Ishikawa (cell line): ENCODE measurements at regions not wholly inside any gene's neighbourhood (a gene's known extent, or its start where the extent isn't known, plus 50 kb on each side); places are given as distances from the start of the nearest gene placed in this dataset.

ENCODE experiments used
- CEBPB ChIP-seq: IDR thresholded peaks from 2 replicates; pipeline ENCODE4 v1.6.1; 2012
- CREB1 ChIP-seq: IDR thresholded peaks from 2 replicates; pipeline ENCODE4 v1.6.1; 2012; ENCODE audit warnings: low read depth
- EGR1 ChIP-seq: IDR thresholded peaks from 2 replicates; pipeline ENCODE4 v1.6.1; 2012
- EP300 ChIP-seq: IDR thresholded peaks from 2 replicates; pipeline ENCODE4 v1.6.1; 2012; ENCODE audit warnings: borderline replicate concordance
- FOXM1 ChIP-seq: IDR thresholded peaks from 2 replicates; pipeline ENCODE4 v1.6.1; 2012; ENCODE audit warnings: low read depth, borderline replicate concordance
- NFIC ChIP-seq: IDR thresholded peaks from 2 replicates; pipeline ENCODE4 v1.6.1; 2012
- RAD21 ChIP-seq: IDR thresholded peaks from 2 replicates; pipeline ENCODE4 v1.6.1; 2012; ENCODE audit warnings: low read depth
- TAF1 ChIP-seq: IDR thresholded peaks from 2 replicates; pipeline ENCODE4 v1.6.1; 2012; ENCODE audit warnings: low read depth, mild to moderate bottlenecking
- TCF12 ChIP-seq: IDR thresholded peaks from 2 replicates; pipeline ENCODE4 v1.6.1; 2012; ENCODE audit warnings: low read depth
- TEAD4 ChIP-seq: IDR thresholded peaks from 2 replicates; pipeline ENCODE4 v1.6.1; 2012
- USF1 ChIP-seq: IDR thresholded peaks from 2 replicates; pipeline ENCODE4 v1.6.1; 2012
- YY1 ChIP-seq: IDR thresholded peaks from 2 replicates; pipeline ENCODE4 v1.6.1; 2012; ENCODE audit warnings: low read depth
- ZBTB7A ChIP-seq: IDR thresholded peaks from 2 replicates; pipeline ENCODE4 v1.6.1; 2012; ENCODE audit warnings: low read depth
- TF ChIP-seq, protein P1 (sequence below): IDR thresholded peaks from 2 replicates; pipeline ENCODE4 v1.6.1; 2012
- TF ChIP-seq, protein P2 (sequence below): IDR thresholded peaks from 2 replicates; pipeline ENCODE4 v1.6.1; 2012; ENCODE audit warnings: low read depth, mild to moderate bottlenecking

DNA sequence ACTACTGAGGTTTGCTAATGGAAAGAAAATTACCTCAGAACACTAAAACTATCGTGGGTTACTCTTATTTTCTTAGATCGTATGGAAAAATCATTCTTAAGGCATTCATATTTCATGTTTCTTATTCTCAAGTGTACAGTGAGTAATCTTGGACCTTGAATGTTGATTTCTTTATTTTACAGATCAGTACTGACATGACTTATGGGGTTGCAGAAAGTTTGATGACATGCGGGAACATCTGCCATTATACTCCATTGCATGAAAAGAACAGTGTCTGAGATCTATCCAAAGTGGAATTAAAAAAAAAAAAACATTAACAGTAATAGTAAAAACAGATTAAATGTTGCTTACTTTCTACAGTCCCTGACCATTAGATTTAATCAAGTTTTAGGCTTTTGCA is 1290.2 kb upstream of the WWC1 start:
- TF ChIP-seq YY1 (no peak), NFIC (no peak), USF1 (no peak), ZBTB7A (no peak), EP300 (no peak), TAF1 (no peak), CEBPB (no peak), RAD21 (no peak), FOXM1 (no peak), TEAD4 (no peak), EGR1 (no peak), TCF12 (no peak), CREB1 (no peak)
- TF ChIP-seq, protein P1, sequence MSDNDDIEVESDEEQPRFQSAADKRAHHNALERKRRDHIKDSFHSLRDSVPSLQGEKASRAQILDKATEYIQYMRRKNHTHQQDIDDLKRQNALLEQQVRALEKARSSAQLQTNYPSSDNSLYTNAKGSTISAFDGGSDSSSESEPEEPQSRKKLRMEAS, result no peak
- TF ChIP-seq, protein P2, sequence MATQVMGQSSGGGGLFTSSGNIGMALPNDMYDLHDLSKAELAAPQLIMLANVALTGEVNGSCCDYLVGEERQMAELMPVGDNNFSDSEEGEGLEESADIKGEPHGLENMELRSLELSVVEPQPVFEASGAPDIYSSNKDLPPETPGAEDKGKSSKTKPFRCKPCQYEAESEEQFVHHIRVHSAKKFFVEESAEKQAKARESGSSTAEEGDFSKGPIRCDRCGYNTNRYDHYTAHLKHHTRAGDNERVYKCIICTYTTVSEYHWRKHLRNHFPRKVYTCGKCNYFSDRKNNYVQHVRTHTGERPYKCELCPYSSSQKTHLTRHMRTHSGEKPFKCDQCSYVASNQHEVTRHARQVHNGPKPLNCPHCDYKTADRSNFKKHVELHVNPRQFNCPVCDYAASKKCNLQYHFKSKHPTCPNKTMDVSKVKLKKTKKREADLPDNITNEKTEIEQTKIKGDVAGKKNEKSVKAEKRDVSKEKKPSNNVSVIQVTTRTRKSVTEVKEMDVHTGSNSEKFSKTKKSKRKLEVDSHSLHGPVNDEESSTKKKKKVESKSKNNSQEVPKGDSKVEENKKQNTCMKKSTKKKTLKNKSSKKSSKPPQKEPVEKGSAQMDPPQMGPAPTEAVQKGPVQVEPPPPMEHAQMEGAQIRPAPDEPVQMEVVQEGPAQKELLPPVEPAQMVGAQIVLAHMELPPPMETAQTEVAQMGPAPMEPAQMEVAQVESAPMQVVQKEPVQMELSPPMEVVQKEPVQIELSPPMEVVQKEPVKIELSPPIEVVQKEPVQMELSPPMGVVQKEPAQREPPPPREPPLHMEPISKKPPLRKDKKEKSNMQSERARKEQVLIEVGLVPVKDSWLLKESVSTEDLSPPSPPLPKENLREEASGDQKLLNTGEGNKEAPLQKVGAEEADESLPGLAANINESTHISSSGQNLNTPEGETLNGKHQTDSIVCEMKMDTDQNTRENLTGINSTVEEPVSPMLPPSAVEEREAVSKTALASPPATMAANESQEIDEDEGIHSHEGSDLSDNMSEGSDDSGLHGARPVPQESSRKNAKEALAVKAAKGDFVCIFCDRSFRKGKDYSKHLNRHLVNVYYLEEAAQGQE, result no peak

DNA sequence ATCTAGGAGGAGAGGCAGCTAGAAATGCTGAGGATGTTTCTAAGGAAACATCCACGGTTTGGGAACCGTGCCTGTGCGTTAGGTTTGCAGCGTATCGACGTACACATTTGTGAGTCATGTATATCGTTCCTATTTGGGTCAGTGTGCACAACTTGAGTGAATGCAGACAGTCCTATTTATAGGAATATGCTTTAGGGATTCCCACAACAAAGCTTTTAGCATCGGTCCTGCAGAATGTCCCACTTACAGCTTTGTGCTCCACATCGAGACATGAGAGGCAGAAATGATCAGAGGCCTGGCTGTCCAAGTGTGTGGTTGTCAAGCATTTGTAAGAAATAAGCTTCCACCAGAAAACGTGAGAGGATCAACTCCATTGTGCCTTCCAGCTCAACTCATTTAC is 1282.7 kb upstream of the WWC1 start:
- TF ChIP-seq, protein P1, result no peak
- TF ChIP-seq EP300 (no peak), TCF12 (no peak), YY1 (no peak), FOXM1 (no peak), NFIC (no peak)
- TF ChIP-seq, protein P2, result no peak

GRCh38 chr5:167011196-167011595 is 1280.2 kb upstream of the WWC1 start:
- no peak for TF ChIP-seq FOXM1
- TF ChIP-seq, protein P1, result no peak
- no peak for TF ChIP-seq EP300
- no peak for TF ChIP-seq TAF1
- no peak for TF ChIP-seq CEBPB
- TF ChIP-seq, protein P2, result no peak
- TF ChIP-seq YY1, result no peak
- TF ChIP-seq ZBTB7A, result no peak
- no peak for TF ChIP-seq EGR1
- TF ChIP-seq CREB1, result no peak

- TF ChIP-seq NFIC (no peak), CREB1 (no peak), YY1 (no peak), ZBTB7A (no peak), TCF12 (no peak), RAD21 (no peak), USF1 (no peak), CEBPB (no peak), TEAD4 (no peak), EP300 (no peak)
- TF ChIP-seq, protein P2, result no peak
- TF ChIP-seq, protein P1, result no peak
Observed at GRCh38 chr5:167012123-167013034, 1279.1 kb upstream of the WWC1 start.
